Pancreas (tissue), 10 donors: ENCODE measurements at regions not wholly inside any gene's neighbourhood (a gene's known extent, or its start where the extent isn't known, plus 50 kb on each side); places are given as distances from the start of the nearest gene placed in this dataset.

Source experiments
- ATAC-seq, 4 donors: fragments of 200-7000 bp; cut with Tn5 transposase; one replicate each; pipeline versions ENCODE4 v1.8.0 to v1.9.1; 2020; ENCODE audit warnings: mild to moderate bottlenecking in 4 of 4, moderate library complexity in 4 of 4
- DNase-seq, 6 donors: peaks; one replicate each; pipeline ENCODE4 v3.0.0-alpha.2; 2020
- FAIRE-seq: peaks from 2 replicates; lab custom pipeline; 2012; peaks lifted over from hg19 to GRCh38; lab: Jason Lieb, UNC
- H3K27ac ChIP-seq, 4 donors: fragments of 200-600 bp; sonication (generic); 1 replicate in 3 of 4; 2 replicates in 1 of 4; pipeline versions ENCODE4 v1.5.0 to v1.8.0; 2020
- H3K27me3 ChIP-seq, 4 donors: fragments of 200-600 bp; one replicate each; pipeline ENCODE4 v1.8.0; 2021
- H3K36me3 ChIP-seq, 3 donors: fragments of 200-600 bp; sonication (generic) in 1 of 3; one replicate each; pipeline versions ENCODE4 v1.5.0 to v1.8.0; 2020 to 2021
- H3K4me1 ChIP-seq, 3 donors: fragments of 200-600 bp; one replicate each; pipeline ENCODE4 v1.8.0; 2021
- H3K4me3 ChIP-seq, 4 donors: fragments of 200-600 bp; sonication (generic) in 2 of 4; one replicate each; pipeline versions ENCODE4 v1.5.0 to v1.8.0; 2020 to 2021
- H3K9me3 ChIP-seq, 4 donors: fragments of 200-600 bp; one replicate each; pipeline ENCODE4 v1.8.0; 2021
- CTCF ChIP-seq, 4 donors: fragments of 200-600 bp; sonication (generic) in 3 of 4; IDR thresholded peaks; one replicate each; pipeline versions ENCODE4 v1.5.0 to v1.8.0; 2021; ENCODE audit warnings: antibody characterized with exemption in 4 of 4
- WGBS, 2 donors: extraction: QIAGEN DNeasy Blood & Tissue Kit; methylation state at CpG; one replicate each; pipeline ENCODE4 v1.1.7; 2013; 5-methylcytosine and 5-hydroxymethylcytosine counted together
- intact Hi-C, 3 donors: fragments of 100-400 bp; cut with DNase I; formaldehyde crosslinking; loops; one replicate each; pipeline versions ENCODE4 v1.11.1 to v1.14.2; 2022
- donor health status: healthy with polysubstance abuse.
- donor health status: DM: no; HTN: no; CAD: no; lungs with moderate emphysema.
- donor health status: DM: no; HTN: no; CAD: no.
- donor health status: control.
- donor health status: control.
- donor health status: Bipolar disorder and iron deficiency.
- donor health status: DM: yes; HTN: yes; CAD: no.
- donor health status: DM: no; HTN: no; CAD: no.
- donor health status: DM: no; HTN: no; CAD: no.
- donor health status: DM: yes; HTN: yes; CAD: no.

GRCh38 chr2:183564726-183565125 is 440.5 kb downstream of the NUP35 start:
- H3K4me1 ChIP-seq = no peaks in the 10 kb centered on the region

GRCh38 chr2:183575481-183575880 is 451.2 kb downstream of the NUP35 start:
- no peak overlapping the region for H3K27ac ChIP-seq
- FAIRE-seq = no peak
- H3K9me3 ChIP-seq = no peaks in the 10 kb centered on the region
- WGBS, 2 donors = 42 to 49% methylated on average over 2 of the region's 2 CpGs
- no peak for TF ChIP-seq CTCF (IDR thresholded peaks at IDR 0.05)
- no peaks in the 10 kb centered on the region for H3K36me3 ChIP-seq
- no peaks in the 10 kb centered on the region for H3K27me3 ChIP-seq
- intact Hi-C loops = no loop called here
- H3K4me3 ChIP-seq = no peak overlapping the region
- no peaks in the 10 kb centered on the region for H3K4me1 ChIP-seq
- no peak for ATAC-seq
- DNase-seq = no peak

More at GRCh38 chr2:183564726-183565125, 440.5 kb downstream of the NUP35 start:
- no peak for TF ChIP-seq CTCF (IDR thresholded peaks at IDR 0.05)
- Histone ChIP-seq H3K27me3 (no peaks in the 10 kb centered on the region), H3K9me3 (no peaks in the 10 kb centered on the region), H3K4me3 (no peak overlapping the region), H3K36me3 (no peaks in the 10 kb centered on the region), H3K27ac (no peak overlapping the region)
- intact Hi-C loops = no loop called here
- FAIRE-seq (no peak), DNase-seq (no peak), ATAC-seq (no peak)

GRCh38 chr2:183579686-183580085 is 455.4 kb downstream of the NUP35 start:
- WGBS, 2 donors = 66 to 70% methylated on average over 5 of the region's 5 CpGs
- Histone ChIP-seq H3K36me3 (no peaks in the 10 kb centered on the region), H3K27ac (no peak overlapping the region), H3K27me3 (no peaks in the 10 kb centered on the region), H3K9me3 (no peaks in the 10 kb centered on the region), H3K4me1 (no peaks in the 10 kb centered on the region), H3K4me3 (no peak overlapping the region)
- no peak for TF ChIP-seq CTCF (IDR thresholded peaks at IDR 0.05)
- intact Hi-C loops = no loop called here
- FAIRE-seq (no peak), ATAC-seq (no peak), DNase-seq (no peak)

- Histone ChIP-seq H3K4me3 (no peak overlapping the region), H3K27ac (no peak overlapping the region), H3K9me3 (no peaks in the 10 kb centered on the region), H3K4me1 (no peaks in the 10 kb centered on the region), H3K27me3 (no peaks in the 10 kb centered on the region), H3K36me3 (no peaks in the 10 kb centered on the region)
- no peak for TF ChIP-seq CTCF (IDR thresholded peaks at IDR 0.05)
- ATAC-seq = no peak
- WGBS, 2 donors = 92 to 97% methylated on average over 4 of the region's 4 CpGs
- DNase-seq = no peak
- intact Hi-C loops = no loop called here
- no peak for FAIRE-seq
These were observed 468.0 kb downstream of the NUP35 start for GRCh38 chr2:183592271-183592670.

- ATAC-seq (no peak), FAIRE-seq (no peak), DNase-seq (no peak)
- Histone ChIP-seq H3K4me3 (no peak overlapping the region), H3K27ac (no peak overlapping the region), H3K4me1 (peaks cover 0 to 9% (median 0%) of the 10 kb centered on the region in 3 donors), H3K9me3 (no peaks in the 10 kb centered on the region), H3K36me3 (no peaks in the 10 kb centered on the region), H3K27me3 (no peaks in the 10 kb centered on the region)
- WGBS, 2 donors = 89 to 94% methylated on average over 1 of the region's 1 CpG
- no peak for TF ChIP-seq CTCF (IDR thresholded peaks at IDR 0.05)
- intact Hi-C loops = no loop called here
These were observed 469.9 kb downstream of the NUP35 start for GRCh38 chr2:183594150-183594549.
